Testis (tissue), 2 donors: ENCODE measurements at regions not wholly inside any gene's neighbourhood (a gene's known extent, or its start where the extent isn't known, plus 50 kb on each side); places are given as distances from the start of the nearest gene placed in this dataset.

Experiments used
- CTCF ChIP-seq, 3 experiments: fragments of 450-650 bp in 2 of 3; fragments of 200-600 bp in 1 of 3; sonication (generic) in 1 of 3; IDR thresholded peaks; one replicate each; pipeline ENCODE4 v1.5.1; 2016 to 2019; ENCODE audit warnings: antibody characterized with exemption in 3 of 3, mild to moderate bottlenecking in 2 of 3, moderate library complexity in 1 of 3
- POLR2A ChIP-seq: fragments of 450-650 bp; IDR thresholded peaks from one replicate; pipeline ENCODE4 v1.6.1; 2017; ENCODE audit warnings: antibody characterized with exemption, mild to moderate bottlenecking, moderate library complexity

GRCh38 chr3:106204160-106204868, 335.5 kb upstream of the CBLB start:
- TF ChIP-seq CTCF (IDR thresholded peaks at IDR 0.05): no peak
- TF ChIP-seq POLR2A: no peak
